ENCODE measurements at regions not wholly inside any gene's neighbourhood (a gene's known extent, or its start where the extent isn't known, plus 50 kb on each side); places are given as distances from the start of the nearest gene placed in this dataset.

DNA sequence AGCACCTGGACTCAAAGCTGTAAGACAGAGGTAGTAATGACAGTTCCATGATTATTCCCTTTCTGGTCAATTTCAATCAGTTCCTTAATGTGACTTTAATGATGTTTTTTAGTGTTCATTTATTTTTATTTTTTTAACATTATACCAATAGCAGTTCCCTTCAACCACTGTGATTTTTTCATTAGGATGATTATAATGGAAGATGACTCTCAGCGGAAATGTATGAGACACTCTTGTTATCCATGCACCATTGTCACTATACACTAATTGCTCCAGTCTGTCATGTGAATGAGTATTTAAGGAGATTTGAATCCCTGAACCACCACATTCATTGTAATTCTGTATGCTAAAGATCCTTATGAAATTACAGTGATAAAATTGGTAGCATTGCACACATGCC lies 2102.3 kb upstream of the AGA start:
- DNase-seq (ENCODE audit: low read depth in 1 of 2, low spot score in 1 of 2): no peak
- in situ Hi-C loops (cut with HindIII; ENCODE audit: low pct_unique_long_range_greater_than_20kb, low sequenced_read_pairs): no loop called here
- TF ChIP-seq JUND (IDR thresholded peaks at IDR 0.05; ENCODE audit: low read depth): no peak

DNA sequence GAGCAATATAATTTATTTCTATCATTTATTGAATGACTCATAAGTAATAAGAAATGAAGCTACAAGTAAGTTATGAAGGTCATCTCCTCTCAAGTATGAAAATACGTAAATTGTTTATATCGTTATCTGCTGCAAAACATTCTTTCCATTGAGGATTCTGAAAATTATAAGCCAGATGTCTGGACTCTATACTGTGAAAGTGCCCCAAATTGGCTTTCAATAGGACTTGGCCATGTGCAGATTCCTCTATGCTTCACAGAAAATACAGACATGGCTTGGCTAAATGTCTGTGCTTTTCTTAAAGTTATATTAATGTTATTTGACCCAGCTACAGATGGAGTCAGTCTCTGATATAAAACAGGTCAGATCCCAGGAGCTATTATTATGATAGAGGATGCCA lies 2109.9 kb upstream of the AGA start:
- in situ Hi-C loops (cut with HindIII; ENCODE audit: low pct_unique_long_range_greater_than_20kb, low sequenced_read_pairs): no loop called here
- no peak for DNase-seq (ENCODE audit: low read depth in 1 of 2, low spot score in 1 of 2)
- TF ChIP-seq JUND (IDR thresholded peaks at IDR 0.05; ENCODE audit: low read depth): no peak

DNA sequence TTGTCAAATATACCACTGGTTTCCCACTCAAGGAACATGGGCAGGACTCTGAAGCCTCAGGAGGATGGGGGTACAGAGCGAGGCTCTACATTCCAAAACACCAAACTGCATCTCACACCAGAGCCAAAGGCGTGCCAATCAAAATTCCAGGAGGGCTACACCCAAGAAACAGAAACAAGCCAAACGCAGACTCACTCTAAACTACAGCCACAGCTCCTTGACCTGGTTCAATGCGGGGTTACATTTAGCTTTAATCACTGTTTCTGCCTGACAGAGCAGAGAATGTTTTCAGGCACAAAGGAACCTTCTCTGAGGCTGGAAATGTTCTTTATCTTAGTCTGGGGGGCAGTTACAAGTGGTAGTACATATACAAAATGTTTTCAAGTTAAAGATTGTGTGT lies 2121.5 kb upstream of the AGA start:
- in situ Hi-C loops (cut with HindIII; ENCODE audit: low pct_unique_long_range_greater_than_20kb, low sequenced_read_pairs): no loop called here
- DNase-seq (ENCODE audit: low read depth in 1 of 2, low spot score in 1 of 2): no peak
- no peak for TF ChIP-seq JUND (IDR thresholded peaks at IDR 0.05; ENCODE audit: low read depth)

DNA sequence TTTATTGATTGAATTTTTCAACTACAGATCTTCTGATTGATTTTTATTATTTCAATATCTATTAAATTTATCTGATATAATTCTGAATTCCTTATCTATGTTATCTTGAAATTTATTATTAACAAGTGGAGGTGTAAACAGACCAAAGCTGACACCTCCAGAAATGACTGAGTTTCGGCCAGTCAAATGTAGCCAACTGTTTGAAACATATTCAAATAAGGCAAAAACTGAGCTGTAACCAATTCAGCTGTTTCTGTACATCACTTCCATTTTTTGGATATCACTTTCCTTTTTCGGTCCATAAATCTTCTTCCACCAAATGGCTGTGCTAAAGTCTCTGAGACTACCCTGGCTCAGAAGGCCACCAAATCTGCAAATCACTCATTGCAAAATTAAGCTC lies 2127.3 kb upstream of the AGA start:
- no peak for TF ChIP-seq JUND (IDR thresholded peaks at IDR 0.05; ENCODE audit: low read depth)
- in situ Hi-C loops (cut with HindIII; ENCODE audit: low pct_unique_long_range_greater_than_20kb, low sequenced_read_pairs): no loop called here
- DNase-seq (ENCODE audit: low read depth in 1 of 2, low spot score in 1 of 2): no peak

DNA sequence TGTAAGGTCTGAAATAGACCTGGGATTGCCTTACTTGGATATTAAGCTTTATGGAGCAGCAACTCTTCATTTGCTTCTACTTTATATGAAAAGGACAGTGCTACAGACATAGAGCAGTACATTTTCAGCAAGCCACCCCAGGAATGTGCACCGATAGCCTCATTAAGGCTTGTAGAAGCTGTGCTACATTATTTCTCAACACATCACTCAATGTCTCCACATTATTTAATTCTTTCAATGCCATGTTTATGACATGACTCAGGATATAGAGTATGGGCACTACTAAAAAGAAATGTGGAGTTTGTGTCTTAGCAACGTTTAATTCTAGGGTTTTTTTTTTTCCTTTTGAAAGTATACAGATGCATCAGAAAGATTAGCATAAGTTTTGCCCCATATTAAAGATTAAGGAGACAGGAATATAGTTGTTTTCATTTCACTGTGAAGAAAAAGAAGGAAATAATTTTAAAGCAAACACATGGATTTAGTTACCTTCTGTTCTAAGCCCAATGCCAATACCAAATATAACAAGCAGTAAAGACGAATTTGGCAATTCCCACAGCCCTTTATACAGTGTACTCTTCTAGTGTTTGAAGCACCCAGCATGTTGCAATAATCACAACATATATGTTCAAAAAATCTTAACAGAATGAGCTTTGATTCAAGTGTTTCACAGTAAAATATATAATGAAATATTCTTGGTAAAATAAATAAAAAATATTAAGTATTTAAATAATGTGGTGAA lies 2140.1 kb upstream of the AGA start:
- in situ Hi-C loops (cut with HindIII; ENCODE audit: low pct_unique_long_range_greater_than_20kb, low sequenced_read_pairs): no loop called here
- TF ChIP-seq JUND (IDR thresholded peaks at IDR 0.05; ENCODE audit: low read depth): no peak
- DNase-seq (ENCODE audit: low read depth in 1 of 2, low spot score in 1 of 2): no peak

DNA sequence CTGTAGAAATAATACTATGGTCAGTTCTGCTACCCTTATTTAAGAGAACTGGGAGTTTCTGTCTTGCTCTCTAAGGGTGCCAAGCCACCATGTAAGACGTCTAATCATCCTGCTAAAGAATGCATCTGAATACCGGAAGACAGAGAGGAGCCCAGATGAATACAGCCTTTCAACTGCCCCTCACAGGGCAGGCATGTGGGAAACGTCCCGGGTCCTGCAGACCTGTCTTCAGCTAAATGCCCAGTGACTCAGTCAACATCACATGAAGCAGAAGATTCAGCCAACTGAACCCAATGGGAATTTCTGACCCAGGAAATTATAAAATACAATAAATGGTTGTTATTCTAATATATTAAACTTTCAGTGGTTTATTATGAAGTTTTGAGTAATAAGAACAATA lies 2141.0 kb upstream of the AGA start:
- TF ChIP-seq JUND (IDR thresholded peaks at IDR 0.05; ENCODE audit: low read depth): no peak
- in situ Hi-C loops (cut with HindIII; ENCODE audit: low pct_unique_long_range_greater_than_20kb, low sequenced_read_pairs): no loop called here
- DNase-seq (ENCODE audit: low read depth in 1 of 2, low spot score in 1 of 2): no peak

DNA sequence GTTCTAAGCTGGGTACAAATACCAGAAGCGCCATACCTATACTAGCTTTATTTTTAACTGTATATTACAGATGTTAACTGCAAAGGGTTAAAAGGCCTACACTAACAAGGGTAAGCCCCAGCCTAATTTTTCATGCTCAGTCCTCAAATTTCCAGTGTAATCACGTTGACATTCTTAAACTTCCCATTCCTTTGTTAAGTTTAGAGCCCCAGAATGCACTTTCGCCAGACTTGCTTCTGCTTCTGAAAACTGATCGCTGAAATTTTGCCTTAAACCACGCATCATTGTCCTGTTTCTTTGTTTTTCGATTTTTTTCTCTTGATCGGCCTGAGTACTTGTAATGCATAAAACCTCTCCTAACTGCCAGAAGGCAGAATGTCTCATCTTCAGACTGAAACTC lies 2141.9 kb upstream of the AGA start:
- in situ Hi-C loops (cut with HindIII; ENCODE audit: low pct_unique_long_range_greater_than_20kb, low sequenced_read_pairs): no loop called here
- no peak for TF ChIP-seq JUND (IDR thresholded peaks at IDR 0.05; ENCODE audit: low read depth)
- no peak for DNase-seq (ENCODE audit: low read depth in 1 of 2, low spot score in 1 of 2)

DNA sequence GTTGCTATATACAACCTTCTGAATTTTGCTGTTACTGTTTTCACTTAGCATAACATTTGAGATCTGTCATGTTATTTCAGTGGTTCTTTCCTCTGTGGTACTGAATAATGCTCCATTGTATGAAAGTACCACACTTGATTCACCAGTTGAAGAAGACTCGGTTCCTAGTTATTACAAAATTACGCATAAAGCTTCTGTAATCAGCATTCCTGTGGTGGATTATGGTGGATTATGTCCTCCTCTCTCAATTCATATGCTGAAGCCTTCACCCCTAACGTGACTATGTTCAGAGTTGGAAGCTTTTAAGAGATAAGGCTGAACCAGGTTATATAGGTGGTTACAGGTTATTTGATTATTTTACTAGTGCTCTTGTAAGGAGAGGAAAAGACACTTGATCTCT lies 2143.5 kb upstream of the AGA start:
- in situ Hi-C loops (cut with HindIII; ENCODE audit: low pct_unique_long_range_greater_than_20kb, low sequenced_read_pairs): no loop called here
- DNase-seq (ENCODE audit: low read depth in 1 of 2, low spot score in 1 of 2): no peak
- TF ChIP-seq JUND (IDR thresholded peaks at IDR 0.05; ENCODE audit: low read depth): no peak

DNA sequence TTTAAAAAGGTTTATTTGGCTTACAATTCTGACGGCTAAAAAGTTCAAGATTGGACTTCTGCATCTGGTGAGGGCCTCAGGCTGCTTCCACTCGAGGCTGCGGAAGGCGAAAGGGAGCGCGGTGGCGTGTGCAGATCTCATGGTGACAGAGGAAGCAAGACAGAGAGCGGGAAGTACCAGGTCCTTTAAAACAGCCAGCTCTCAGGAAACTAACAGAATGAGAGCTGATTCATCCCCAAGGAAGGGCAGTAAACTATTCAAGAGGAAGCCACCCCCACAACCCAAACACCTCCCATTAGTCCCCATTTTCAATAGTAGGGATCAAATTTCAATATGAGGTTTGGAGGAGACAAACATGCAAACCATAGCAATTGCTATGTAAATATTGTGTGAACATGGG lies 2144.2 kb upstream of the AGA start:
- no peak for TF ChIP-seq JUND (IDR thresholded peaks at IDR 0.05; ENCODE audit: low read depth)
- no peak for DNase-seq (ENCODE audit: low read depth in 1 of 2, low spot score in 1 of 2)
- in situ Hi-C loops (cut with HindIII; ENCODE audit: low pct_unique_long_range_greater_than_20kb, low sequenced_read_pairs): no loop called here

DNA sequence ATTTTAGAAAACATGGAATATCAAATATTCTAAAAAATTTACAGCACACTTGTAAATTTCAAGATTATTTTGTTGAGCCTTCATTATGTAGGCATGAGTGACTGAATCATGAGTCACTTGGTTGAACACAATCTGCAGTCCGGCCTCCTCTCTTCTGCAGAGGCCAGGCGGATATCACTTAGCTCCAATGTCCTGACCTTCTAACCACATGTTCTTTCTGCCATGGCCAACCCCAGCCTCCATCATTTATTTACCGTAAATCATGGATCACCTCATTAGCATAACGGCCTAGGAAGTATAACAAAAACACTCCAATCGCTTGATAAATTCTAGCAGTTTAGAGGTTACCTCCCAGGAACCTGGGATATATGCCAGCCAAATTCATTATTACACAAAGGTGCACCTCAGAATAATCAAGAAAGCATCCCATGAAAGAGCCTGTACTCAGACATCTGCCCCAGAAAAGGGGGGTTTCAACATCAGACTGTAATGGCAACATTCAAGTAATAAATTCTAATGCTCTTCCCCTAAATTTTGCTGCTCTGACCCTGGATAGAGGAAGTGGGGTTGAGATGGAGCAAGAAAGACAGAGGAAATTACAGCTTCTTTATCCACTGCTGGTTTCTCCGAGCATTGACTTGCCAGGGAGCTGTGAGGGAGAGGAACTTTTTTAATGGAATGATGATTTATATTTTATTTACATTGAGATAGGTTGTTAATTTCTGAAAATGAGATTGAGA lies 2153.6 kb upstream of the AGA start:
- no peak for TF ChIP-seq JUND (IDR thresholded peaks at IDR 0.05; ENCODE audit: low read depth)
- in situ Hi-C loops (cut with HindIII; ENCODE audit: low pct_unique_long_range_greater_than_20kb, low sequenced_read_pairs): no loop called here
- no peak for DNase-seq (ENCODE audit: low read depth in 1 of 2, low spot score in 1 of 2)

DNA sequence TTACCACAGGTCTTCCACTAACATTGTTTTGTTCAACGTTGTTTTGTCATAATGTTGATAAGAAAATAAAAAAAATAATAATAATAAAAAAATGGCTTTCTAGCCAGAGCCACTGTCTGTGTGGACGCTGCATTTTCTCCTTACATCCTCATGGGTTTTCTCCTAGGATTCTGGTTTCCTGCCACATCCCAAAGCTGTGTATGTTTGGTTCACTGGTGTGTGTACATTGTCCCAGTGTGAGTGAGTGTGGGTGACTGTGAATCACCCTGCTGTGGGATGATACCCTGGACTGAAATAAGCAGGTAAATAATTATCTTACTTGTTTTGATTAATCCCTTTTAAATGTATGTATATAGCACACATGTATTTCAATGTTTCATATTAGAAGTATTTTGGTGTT lies 2154.4 kb upstream of the AGA start:
- TF ChIP-seq JUND (IDR thresholded peaks at IDR 0.05; ENCODE audit: low read depth): no peak

DNA sequence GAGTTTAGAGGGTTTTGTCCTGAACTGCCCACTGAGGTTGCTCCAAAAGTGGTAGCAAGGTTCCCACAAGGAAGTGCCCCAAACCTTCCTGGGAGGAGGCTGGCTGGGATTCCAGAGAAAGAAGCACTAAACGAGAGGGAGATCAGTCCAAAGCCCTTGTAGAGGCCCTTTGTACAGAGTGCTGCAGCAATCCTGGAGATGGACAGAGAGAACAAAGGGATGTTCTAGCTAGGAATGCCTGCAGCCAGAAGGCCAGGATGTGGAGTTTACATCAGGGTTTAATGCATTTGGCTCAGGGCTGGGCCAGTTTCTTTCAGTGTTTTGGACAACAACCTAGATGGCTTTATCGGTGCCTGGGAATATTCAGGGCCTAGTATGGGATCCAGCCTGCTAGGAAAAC lies 2155.1 kb upstream of the AGA start:
- no peak for TF ChIP-seq JUND (IDR thresholded peaks at IDR 0.05; ENCODE audit: low read depth)
- DNase-seq (ENCODE audit: low read depth in 1 of 2, low spot score in 1 of 2): no peak
- in situ Hi-C loops (cut with HindIII; ENCODE audit: low pct_unique_long_range_greater_than_20kb, low sequenced_read_pairs): no loop called here

More for the DNA sequence above, 2154.4 kb upstream of the AGA start:
- in situ Hi-C loops (cut with HindIII; ENCODE audit: low pct_unique_long_range_greater_than_20kb, low sequenced_read_pairs): no loop called here
- DNase-seq (ENCODE audit: low read depth in 1 of 2, low spot score in 1 of 2): no peak

DNA sequence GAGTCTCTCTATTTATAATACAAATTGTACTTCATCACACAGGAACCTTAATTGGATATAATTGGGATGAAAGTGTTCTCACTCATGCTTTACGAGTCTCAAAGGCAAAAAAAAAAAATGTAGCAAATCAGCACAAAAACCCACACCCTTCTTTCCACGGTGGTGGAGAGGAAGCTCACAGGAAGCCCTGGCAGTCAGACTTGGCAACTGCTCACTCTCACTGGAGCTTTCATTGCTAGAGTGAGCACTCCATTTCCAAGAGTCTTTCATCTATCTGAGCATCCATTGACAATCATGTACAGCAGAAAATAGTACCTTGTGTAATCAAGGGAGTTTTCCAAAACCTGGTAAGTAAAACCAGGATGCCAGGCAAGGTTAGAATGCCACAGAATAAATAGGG lies 2159.4 kb upstream of the AGA start:
- TF ChIP-seq JUND (IDR thresholded peaks at IDR 0.05; ENCODE audit: low read depth): no peak
- in situ Hi-C loops (cut with HindIII; ENCODE audit: low pct_unique_long_range_greater_than_20kb, low sequenced_read_pairs): no loop called here
- no peak for DNase-seq (ENCODE audit: low read depth in 1 of 2, low spot score in 1 of 2)
